GM18517 (cell line): ENCODE measurements at regions not wholly inside any gene's neighbourhood (a gene's known extent, or its start where the extent isn't known, plus 50 kb on each side); places are given as distances from the start of the nearest gene placed in this dataset.

Experiments used
- ATAC-seq: cut with Tn5 transposase; IDR thresholded peaks from one replicate; pipeline ENCODE4 v1.9.1; 2021; ENCODE audit warnings: mild to moderate bottlenecking, moderate library complexity; ENCODE audit not compliant: unreplicated experiment

- no peak for ATAC-seq
These were observed 674.0 kb downstream of the OTOL1 start for GRCh38 chr3:162170581-162170980.

GRCh38 chr3:162171970-162172369 lies 675.4 kb downstream of the OTOL1 start:
- no peak for ATAC-seq

DNA sequence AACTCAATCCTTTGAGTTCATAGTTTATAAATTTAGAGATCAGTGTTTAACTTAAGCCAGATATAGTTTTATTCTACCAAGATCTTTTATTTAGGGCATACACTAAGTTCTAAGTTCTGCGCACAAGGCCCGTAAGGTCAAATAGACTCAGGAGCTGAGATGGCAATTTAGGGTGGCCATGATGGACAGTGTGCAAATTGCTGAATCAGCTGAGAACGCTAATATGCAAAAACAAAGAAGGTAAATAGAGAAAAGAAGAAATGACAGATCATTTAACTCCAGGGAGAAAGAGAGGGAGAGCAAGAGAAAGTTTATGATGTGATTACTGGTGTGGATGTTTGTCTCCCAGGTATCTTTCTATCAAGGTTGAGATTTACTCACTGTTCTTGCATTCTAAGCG lies 678.5 kb downstream of the OTOL1 start:
- no peak for ATAC-seq

DNA sequence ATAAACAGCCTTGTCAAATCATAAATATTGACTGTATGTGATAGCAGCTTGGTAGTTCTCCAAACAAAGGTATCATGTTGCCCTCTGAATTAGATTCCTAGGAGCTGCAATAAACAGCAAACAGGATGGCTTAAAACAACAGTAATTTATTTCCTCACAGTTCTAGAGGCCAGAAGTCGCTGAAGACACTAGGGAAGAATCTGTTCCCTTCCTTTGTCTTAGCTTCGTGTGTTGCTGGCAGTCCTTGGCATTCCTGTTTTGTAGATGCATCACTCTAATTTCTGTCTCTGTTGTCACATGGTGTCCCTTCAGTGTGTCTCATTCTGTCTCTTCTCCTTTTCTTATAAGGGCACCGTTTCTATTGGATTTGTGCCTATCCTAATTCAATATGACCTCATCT lies 679.3 kb downstream of the OTOL1 start:
- no peak for ATAC-seq

GRCh38 chr3:162183440-162183839 lies 686.8 kb downstream of the OTOL1 start:
- ATAC-seq, result no peak

DNA sequence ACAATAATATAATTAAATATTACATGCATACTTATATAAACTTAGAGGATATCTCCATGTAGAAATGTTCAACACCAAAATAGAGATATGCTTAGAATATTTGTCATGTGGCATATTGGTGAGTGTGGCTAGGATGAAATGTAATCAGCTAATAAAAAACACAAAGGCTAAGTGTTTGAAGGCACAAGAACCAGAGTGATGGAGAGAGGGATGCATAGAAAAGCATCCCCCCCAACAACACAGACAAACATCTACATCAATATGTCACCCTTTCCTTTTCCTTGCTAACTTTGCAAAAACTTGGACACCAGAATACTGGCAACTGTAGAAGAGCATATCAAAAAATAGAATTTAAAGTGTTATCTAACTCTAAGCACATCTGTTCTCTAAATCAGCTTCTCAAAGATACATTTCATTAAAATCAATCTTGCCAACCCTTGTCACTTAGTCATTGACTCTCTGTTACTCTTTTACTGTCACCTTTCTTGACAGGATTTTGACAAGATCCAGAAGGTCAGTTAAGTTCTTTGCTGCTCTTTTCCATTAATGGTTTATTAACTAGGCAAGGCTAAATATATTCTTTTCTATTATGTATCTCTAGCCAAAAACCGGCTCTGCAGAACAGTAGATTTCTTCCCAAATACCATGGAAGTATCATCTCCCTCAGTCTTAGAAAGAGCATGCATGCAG lies 695.9 kb downstream of the OTOL1 start:
- ATAC-seq, result no peak

DNA sequence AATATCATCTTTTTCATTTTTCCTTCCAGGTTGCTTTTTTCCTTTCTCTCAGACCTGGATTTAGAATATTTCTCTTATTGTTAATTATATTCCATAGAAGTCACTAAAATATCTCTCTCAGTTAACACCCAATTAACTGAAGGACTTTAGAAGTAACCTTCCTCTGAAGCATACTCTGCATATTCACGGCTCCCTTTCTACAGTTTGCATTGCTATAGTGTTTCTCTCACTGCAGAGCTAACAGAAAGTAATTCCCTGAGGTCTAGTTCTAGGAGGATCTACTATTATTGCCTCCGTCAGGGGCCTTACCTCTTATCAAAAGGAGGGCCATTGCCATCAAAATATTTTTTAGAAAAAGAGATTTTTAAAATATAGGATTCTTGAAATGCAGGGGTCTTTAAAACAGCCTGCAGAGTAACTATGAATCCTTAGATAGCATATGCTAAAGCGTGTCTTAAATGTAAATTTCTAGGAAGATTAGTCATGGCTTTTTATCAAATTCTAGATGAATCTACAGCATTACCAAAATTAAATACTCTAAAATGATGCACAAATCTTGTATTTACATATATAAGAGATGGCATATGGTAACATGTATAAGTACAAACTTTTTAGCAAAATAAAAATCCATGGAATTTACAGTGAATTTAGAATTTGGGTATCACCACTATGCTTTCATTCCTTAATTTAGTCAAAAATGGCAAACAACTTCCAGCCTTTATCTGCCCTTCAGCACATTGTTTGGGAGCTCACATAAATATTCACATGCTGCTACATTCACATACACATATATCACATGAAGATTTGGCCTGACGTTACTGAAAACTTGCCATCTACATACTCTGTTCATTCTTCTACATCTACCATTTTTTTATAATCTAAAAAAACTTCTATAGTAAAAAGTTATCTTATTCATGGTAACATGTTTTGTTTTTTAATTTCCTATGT lies 696.8 kb downstream of the OTOL1 start:
- no peak for ATAC-seq

DNA sequence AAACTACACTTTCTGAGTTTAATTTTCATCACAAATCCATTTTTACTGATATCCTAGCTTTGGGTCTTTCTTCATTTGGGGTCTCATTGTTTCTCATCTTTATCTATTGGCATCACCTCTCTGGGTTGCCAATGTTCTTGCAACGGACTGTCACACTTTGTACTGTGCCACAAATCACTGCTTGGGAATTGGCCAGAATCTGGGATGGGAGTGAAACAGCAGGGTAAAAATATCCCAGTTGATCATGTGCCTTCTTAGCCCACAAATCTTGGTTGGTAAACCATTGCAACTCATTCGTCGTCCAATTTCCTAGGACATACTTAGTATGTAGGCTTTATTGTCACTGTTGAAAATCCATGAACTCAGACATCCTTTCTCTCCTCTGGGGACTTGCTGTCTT lies 698.5 kb downstream of the OTOL1 start:
- ATAC-seq, result no peak

DNA sequence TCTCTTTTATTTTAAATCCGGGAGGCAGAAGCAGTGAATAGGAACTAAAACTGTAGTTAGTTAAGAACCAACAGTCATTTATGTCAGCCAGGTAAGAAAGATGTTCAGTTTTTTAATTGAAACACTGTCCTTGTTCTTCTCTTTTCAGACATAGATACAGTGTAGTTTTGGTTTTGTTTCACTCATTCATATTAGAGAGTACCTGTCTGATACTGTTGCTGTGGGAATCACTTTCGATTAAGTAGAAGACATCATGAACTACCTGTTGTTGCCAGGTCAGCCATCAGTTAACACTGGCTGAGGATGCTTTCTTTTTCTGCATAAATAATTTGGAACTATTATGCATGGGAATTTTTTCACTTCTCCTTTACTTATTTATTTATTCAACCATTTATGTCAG lies 700.4 kb downstream of the OTOL1 start:
- no peak for ATAC-seq

DNA sequence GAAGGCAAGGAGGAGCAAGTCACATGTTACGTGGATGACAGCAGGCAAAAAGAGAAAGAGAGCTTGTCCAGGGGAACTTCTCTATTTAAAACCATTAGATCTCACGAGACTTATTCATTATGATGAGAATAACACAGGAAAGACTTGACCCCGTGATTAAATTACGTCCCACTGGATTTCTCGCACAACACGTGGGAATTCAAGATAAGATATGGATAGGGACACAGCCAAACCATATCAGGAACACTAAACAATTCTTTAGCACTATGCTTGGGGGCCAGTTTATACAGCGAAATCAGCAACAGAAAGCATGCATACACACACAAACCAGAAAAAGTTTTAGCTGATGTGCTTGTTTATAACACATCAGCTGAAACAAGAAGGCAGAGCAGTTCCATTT lies 704.2 kb downstream of the OTOL1 start:
- no peak for ATAC-seq

- ATAC-seq, result no peak
These were observed 710.0 kb downstream of the OTOL1 start for GRCh38 chr3:162206648-162207047.

DNA sequence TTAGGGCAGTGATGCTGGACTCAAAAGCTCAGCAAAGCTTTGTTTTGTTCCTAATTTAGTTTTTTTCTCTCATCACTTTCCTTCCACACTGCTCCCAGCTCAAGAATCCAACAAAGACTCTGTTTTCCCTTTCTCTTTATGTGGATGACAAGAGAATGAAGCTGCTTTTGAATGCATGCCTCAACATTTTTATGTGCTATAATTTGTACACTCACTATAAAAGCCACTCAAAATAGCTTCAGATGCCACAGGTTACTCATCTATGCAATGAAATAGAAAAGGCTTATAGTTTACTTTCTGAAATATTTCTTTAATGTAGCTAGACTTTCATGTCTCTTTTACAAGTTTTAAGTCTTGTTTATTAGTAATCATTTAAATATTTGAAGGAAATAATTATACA lies 714.9 kb downstream of the OTOL1 start:
- ATAC-seq, result no peak

DNA sequence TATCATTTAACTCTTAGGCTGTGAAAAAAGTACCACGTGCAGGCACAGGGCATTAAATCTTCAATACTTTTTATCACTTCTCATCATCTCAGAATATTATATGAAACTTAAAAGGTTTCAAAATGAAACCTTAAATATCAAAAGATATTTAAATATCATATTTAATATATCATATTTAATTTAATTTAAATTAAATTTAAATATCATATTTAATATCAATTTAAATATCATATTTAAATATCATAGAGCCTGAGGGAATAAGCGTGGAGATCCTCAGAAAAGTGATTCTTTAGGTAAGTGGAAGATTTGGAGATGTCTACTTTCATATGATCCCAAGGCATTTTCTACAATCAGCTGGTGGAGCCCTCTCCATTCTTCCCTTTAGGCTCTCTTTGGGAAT lies 716.6 kb downstream of the OTOL1 start:
- ATAC-seq, result no peak

DNA sequence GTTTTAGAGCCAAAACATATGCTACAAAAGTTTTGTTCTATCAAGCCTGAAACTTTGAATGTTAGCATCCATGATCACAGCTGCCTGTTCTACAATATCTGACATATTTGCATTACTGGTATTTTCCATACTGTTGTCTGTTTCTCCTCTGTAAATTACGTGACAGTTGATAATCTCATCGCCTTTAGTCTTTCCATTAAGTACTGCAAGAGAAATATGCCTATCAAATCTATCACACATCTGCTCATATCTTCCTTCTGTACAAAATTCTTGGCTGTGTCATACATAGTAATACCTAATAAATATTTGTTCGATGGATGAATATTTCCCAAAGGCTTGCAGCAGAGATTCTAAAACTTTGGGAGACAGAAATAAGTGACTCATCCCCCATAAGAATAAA lies 717.3 kb downstream of the OTOL1 start:
- ATAC-seq, result no peak

GRCh38 chr3:162217647-162218046 lies 721.0 kb downstream of the OTOL1 start:
- ATAC-seq, result no peak

DNA sequence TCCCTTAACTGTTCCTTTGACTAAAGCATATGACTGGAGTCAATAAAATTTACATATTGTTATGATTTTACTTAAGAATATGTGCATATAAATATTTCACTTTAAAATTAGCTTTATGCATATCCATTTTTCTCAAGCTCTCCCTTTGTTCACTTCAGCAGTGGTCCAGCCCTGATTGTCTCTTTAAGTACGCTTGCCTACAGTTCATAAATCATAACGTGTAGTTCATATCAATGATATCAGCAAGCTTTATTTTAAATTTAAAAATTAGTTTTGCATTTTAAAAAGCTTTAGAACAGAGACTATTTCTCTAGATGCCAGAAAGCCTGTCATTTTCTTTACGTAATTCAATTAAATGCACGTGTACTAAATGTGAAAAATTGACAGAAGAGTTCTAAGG lies 721.9 kb downstream of the OTOL1 start:
- no peak for ATAC-seq

- ATAC-seq, result no peak
These were observed 728.1 kb downstream of the OTOL1 start for GRCh38 chr3:162224746-162225145.

DNA sequence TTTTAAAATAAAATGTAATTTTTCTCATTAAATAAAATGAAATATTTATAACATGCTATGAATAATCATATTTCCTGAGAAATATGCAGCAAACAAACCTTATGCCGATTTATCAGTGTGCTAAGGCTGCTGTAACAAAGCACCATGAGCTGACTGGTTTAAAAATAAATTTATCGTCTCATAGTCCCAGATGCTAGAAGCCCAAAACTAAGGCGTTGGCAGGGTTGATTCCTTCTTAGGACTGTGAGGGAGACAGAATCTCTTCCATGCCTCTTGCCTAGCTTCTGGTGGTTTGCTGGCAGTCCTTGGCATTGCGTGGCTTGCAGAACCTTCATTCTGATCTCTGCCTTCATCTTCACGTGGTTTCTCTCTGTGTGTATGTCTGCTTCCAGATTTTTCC lies 740.3 kb downstream of the OTOL1 start:
- no peak for ATAC-seq

DNA sequence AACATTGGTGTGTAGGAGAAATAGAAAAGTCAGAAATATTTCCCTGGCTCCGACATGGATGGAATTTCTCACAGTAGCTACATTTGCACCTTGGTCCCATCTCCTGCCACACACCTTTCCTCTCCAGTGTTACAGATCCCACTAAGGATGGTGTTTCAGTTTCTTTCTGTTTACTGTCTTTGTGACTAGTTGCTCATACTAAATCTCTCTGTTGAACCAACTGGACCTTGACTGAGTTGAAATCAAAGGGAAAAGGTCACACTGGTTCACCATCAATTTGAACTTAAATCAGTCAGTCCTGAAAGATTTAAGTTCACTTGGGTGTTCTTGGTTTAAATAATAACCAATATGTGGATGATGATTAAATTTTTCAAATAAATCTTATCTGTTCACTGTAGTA lies 754.2 kb downstream of the OTOL1 start:
- ATAC-seq, result no peak

- no peak for ATAC-seq
These were observed 765.5 kb downstream of the OTOL1 start for GRCh38 chr3:162262129-162262528.

GRCh38 chr3:162263596-162263995 lies 767.0 kb downstream of the OTOL1 start:
- ATAC-seq, result no peak
